GM20431 (cell line): ENCODE measurements at regions not wholly inside any gene's neighbourhood (a gene's known extent, or its start where the extent isn't known, plus 50 kb on each side); places are given as distances from the start of the nearest gene placed in this dataset.
"Not testable (repeated sequence)": the region's sequence is repeated elsewhere in the genome, so short reads cannot be mapped to it uniquely, and the experiment has no call there.

Source experiments
- in situ Hi-C: fragments of 300-500 bp; cut with MseI, MboI; formaldehyde crosslinking; loops from one replicate; pipeline ENCODE4 v1.15.0; 2020; ENCODE audit warnings: low sequenced_read_pairs; ENCODE audit not compliant: unreplicated experiment

DNA sequence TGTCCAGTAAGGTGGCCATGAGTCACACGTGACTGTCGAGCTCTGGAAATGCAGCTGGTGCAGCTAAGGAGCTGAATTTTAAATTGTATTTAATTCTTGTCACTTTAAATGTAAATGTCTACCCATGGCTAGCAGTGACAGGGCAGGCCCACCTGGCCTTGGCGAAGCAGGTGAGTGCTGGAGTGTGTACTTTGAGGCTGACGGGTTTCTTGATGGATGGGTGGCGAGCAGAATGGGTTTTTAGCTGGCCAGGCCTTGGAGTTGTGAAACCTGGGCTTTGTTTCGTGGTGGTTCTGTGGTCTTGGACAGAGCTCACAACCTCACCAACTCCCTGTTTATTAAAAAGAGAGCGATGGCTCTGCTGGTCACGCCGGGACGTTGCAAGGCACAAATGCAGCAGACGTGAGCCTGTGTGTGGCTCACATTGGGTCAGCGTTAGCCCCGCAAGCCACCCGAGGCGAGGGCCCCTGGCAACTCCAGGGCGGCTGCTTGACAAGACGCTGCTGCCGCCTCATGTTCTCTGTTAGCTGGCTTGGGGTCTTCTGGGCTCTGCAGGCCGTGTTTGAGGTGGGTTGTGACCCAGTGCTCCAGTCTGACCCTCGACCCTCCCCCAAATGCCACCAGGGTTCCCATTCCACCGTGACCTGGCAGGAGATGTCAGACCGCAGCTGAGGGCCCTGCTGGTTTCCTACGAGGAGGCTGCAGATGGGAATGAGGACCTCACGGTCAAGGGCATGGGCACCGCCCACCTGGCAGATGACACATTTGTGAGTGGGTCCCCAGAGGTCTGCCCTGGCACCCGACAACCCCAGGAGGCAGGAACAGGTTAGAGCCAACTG, 184.1 kb upstream of the ZNF469 start:
- in situ Hi-C loops, result loop anchor here (25.0 kb wide), 1 partner anchor 214 kb away; no protein-coding TSS in a partner anchor

DNA sequence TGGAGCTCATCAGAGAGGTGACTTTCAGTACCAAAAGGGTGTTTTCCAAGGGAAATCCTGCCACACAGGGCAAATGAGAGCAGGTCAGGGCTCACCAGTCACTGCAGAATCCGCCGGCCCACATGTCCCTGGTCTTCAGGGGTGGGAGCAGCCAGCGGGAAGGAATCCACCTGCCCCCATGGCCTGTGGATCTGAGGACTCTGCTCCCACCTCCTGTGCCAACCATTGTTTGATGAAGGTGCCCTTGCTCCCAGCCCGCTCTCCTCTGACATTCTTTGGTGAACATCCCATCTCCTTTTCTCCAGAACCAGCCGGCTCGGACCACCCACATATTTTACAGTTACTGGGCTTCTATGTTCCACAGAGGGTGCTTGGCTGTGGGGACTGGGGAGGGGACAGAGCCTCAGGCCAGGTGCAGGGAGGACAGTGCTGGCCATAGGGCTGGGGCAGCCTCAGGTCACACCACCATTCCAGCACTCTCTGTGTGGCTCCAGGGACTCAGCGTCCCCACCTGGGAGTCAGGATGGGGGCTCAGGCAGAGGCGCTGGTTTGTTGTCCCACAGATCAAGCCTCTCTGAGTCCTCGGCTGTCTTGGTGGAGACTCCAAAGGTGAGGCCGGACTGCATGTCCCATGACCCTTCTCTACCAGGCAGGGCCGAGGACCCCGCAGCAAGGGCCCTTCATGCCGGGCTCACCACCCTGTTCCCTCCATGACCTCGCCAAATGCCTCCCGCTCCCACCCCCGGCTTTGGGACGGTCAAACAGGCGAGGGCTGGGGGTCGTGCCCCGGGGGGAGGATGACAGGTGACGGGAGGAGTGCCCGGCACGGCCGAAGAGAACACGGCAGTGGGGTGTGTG, 183.2 kb upstream of the ZNF469 start:
- in situ Hi-C loops, result loop anchor here (25.0 kb wide), 1 partner anchor 213 kb away; no protein-coding TSS in a partner anchor

DNA sequence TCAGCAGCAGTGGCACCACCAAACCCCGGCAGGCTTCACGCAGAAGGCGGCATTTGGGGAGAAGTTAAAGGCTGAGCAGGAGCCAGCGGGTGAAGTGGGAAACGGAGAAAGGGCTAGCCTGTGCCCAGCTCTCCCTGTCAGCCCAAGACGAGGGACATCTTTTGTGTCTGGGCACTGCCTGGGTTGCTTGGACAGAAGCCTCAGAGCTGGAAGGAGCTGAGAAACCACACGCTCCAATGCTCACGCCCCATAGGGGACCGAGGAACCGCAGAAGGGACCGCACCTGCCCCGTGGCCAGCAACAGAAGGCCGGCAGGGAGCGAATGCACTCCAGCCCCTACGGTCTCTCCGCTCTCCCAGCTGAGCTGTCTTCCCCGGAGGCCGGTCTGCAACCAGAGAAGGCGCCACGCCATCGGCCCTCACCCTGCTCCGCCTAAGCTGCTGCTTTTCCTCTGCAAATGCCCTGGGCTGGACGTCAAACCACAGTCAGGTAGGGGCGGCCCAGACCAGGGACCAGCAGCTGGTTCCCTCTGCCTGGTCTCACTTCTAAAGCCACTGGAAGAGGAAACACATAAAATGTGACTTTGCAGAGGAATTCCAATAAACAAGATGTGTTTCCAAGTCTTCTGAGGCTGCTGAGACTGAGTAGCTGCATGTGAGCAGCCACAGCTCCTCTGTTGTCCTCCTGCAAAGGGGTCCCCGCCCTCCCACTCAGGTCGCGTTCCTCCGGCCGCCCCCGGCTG, 182.4 kb upstream of the ZNF469 start:
- in situ Hi-C loops, result not testable (repeated sequence)

DNA sequence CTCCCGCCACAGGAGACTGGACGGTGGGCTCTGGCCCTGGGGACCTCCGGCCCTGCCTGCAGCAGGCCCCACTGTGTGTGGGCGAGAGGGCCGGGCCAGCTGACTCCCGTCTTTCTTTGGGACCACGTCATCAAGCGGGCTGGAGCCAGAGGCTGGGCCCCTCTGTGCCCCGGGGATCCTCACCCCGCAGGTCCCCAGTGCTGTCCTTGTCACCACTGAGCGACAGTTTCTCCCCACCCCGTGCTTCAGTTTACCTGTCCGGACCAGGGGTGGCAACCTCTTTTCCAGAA, 181.9 kb upstream of the ZNF469 start:
- in situ Hi-C loops, result no loop called here

DNA sequence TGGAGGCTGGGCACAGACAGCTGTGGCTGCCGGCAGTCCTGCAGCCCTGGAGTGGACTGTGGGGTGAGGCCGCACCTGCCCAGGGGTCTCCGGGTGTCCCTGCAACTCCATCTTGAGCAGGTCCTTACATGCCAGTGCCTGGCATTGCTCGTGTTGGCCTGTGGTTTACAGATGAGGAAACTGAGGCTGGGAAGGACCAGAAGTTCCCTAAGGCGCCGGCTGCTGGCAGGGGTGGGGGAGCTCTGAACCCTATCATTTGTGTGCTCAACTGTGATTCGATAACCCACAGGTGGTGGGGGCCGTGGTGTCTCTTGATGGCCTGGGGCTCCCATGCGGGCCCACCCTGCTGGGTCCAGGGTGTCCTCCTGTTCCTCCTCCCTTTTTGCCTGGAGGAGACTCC, 181.1 kb upstream of the ZNF469 start:
- in situ Hi-C loops, result not testable (repeated sequence)

DNA sequence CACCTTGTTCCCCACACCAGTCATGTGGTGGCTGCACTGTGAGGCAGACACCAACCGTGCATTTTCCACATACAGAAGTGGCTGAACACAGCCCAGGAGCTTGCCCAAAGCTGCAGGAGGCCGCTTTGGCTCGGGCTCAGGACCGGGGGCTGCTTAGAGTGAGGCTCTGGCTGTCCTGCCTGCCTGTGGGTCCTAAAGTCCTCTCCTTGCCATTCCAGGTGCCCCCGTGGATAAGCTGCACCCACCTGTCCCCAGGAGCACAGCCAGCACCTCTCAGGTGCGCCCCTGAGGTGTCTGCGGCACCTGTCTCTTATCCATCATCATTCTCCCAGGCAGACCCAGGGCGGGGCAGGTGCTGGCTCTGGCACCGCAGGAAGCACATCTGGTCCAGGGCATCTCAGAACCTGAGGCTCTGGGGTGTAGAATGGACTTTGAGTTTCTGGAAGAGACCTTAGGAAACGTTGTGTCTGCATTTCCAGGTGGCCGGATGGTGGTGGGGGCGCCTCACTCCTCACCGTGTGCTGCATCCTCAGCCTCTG, 180.5 kb upstream of the ZNF469 start:
- in situ Hi-C loops, result no loop called here

DNA sequence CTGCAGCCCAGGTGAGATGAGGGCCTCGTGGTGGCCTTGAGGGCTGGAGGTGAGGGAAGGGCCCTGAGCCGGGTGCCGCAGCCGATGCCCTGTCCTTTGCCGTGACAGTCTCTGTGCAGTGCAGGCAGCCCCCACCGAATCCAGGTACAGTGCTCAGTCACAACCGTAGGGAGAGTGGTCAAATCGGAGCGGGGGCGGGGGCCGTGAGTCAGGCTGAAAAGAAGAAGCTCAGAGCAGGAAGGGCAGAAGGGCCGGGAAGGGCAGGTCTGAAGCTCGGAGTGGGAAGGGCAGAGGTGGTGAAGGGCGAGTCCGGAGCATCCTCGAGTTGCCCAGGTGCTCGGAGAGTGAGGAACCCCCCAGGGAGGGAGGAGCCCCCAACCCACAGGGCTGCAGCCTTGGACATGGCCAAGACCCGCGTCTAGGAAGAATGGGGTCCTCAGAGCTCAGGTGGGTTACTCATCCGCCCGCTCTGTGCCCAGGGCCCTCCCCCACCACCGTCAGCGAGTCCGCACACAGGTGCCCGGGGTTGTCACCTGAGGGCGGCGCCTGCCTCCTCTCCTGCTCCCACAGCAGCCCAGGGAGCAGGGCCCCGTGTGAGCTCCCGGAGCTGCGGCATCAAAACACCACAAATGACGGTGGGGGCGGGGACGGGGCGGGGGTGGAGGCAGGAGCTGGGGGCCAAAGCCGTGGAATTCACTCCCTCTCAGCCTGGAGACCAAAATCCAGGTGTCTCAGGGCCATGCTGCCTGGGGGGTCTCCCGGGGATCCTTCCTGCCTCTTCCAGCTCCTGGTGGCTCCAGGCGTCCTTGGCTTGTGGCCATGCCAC, 179.7 kb upstream of the ZNF469 start:
- in situ Hi-C loops, result not testable (repeated sequence)

DNA sequence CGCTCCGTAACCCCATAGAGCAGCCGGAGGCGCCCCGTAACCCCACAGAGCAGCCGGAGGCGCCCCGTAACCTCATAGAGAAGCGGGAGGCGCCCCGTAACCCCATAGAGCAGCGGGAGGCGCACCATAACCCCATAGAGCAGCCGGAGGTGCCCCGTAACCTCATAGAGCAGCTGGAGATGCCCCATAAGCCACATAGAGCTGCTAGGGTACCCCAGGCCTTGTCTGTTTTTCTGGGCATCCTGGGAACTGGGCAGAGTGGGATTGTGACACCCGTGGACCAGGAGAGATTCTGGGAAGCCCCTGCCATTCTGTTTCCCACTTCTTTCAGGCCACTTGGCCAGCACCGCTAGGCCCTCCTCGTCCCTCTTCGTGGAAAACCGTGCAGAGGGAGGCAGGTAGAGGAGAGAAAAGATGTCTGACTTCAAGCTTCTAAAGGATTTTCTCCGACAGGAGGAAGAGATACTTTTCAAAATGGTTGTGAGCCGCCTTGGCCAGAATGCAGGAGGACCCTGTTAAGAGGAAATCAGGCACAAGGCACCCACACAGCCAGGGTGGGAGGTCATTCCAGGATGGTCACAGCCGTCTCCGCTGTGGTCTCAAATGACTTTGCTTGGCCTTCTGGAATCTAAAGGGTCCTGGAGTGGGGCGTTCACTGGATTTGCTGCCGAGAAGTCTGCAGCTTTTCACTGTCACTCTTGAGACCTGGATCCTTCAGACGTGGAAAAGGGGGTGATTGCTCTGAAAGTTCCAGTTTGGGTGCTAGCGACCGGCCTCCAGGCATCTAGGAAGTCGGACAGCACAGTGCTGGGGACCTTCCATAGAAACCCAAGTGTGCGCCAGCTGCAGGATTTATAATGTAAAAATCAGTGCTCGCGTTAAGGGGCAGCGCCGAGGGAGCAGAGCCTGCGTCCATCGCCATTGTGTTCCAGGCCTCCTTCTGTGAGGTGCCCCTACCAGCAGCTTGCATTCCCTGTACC, 178.3 kb upstream of the ZNF469 start:
- in situ Hi-C loops, result not testable (repeated sequence)

DNA sequence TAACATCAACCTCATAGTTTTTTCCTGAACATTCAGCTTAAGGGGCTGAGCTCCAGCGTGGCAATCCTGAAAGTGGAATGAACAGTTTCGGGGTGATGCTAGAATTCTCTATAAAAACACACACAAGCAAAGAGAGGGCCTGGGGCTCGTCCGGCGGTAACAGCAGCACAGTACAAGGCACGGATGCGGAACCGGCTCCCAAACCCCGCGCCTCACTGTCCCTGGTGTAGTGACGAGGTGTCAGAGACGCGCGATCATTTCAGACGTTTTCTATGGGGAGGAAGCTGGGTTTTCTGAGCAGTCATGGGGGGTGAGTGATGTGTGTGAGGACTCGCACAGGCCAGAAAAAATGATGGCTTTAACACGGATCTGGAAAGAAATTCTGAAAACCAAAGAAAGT, 177.3 kb upstream of the ZNF469 start:
- in situ Hi-C loops, result not testable (repeated sequence)

DNA sequence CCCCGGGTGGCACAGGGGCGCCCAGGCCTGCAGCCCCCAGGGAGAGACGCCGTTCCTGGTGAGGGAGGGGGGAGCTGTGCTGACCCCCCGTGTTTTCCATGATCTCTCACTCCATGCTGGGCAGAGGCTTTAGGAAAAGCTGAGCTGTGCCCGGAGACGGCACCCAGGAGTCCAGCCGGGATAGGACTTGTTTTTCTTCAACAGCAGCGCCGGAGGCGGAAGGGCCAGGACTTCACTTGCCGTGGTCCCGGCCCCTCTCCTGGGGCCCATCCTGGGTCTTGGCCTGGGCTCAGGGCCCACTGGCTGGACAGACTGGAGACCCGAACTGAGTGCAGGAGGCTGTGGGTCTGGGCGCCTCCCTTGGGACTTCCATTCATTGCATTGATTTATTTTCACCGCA, 176.8 kb upstream of the ZNF469 start:
- in situ Hi-C loops, result not testable (repeated sequence)

DNA sequence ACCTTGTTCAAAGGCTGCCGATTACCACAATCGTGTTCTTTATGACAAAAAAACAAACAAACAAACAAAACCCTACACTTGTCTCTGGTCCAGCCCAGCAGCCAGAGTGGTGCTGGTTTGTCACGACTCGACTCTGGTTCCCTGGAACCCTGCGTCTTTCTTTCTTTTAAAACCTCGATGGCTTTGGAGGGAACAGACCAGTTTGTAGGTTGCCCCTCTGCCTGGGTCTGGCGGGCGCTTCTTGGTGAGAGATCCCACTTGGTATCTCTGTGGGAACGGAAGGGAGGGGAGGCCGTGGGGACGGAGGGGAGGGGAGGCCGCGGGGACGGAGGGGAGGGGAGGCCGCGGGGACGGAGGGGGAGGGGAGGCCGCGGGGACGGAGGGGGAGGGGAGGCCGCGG, 176.2 kb upstream of the ZNF469 start:
- in situ Hi-C loops, result not testable (repeated sequence)

DNA sequence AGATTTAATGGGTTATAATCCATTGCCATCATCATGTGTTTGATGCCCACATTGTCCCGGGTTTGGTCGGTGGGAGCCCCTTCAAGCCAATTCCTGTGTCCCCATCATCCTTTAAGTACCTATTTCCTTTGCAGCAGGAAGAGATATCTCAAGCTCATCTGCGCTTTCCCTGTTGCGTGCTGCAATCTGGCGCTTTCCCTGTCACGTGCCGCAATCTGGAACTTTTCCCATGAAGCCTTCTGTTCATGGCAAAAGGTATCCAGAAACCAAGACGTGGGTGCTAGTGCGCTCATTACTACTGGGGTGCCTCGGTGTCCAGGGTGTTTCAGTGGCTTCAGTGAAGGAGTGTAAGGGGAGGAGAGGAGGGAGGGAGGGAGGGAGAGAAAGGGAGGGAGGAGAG, 174.6 kb upstream of the ZNF469 start:
- in situ Hi-C loops, result no loop called here

DNA sequence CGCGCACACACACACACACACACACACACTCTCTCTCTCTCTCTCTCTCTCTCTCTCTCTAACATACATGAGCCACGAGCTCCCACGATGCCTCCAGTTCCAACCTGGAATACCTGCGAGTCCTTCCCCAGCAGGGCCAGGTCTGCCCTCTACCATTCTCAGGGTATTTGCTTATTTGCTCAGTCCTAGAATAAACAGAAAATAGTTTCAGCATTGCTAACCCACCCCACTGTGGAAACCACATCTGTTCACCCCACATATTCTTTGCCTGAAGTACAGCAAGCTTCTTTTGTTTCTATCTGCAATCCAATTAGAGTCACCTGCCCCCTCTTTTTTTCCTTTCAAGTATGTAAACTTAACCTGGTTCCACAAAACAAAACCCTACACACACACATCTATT, 174.0 kb upstream of the ZNF469 start:
- in situ Hi-C loops, result not testable (repeated sequence)

DNA sequence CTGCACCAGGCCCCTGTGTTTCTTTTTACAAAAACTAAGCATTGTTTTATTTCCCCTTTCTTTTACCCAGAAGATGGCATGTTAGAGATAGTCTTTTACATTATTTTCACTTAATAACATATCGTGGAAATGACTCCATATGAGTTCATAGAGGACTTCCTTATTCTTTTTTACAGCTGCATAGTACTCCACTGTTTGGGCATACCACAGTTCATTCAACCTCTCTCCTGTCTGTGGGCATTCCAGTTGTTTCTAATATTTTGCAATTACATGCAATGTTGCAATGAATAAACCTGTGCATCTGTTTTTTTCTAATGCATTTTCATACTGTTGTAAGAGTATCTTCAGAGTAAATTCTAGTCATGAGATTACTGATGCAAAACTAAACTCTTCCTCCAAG, 173.2 kb upstream of the ZNF469 start:
- in situ Hi-C loops, result not testable (repeated sequence)

DNA sequence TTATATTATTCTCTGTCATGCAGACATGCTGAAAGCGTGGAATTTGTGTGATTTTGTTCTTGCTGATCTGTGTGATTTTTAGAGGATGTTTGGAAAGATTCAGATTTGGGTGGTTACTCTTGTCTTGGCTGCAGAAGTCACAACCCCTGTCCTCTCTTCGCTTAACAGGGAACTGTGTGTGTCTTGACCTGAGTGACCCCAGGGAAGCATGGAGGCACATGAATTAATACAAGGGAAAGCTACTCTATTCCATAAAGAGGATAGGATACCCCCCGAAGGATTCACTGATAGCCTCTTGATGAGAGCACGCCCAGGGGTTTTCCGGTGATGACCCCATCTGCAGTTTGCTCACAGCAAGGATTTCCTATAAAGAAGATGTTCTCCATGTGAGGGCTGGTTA, 168.8 kb upstream of the ZNF469 start:
- in situ Hi-C loops, result not testable (repeated sequence)

DNA sequence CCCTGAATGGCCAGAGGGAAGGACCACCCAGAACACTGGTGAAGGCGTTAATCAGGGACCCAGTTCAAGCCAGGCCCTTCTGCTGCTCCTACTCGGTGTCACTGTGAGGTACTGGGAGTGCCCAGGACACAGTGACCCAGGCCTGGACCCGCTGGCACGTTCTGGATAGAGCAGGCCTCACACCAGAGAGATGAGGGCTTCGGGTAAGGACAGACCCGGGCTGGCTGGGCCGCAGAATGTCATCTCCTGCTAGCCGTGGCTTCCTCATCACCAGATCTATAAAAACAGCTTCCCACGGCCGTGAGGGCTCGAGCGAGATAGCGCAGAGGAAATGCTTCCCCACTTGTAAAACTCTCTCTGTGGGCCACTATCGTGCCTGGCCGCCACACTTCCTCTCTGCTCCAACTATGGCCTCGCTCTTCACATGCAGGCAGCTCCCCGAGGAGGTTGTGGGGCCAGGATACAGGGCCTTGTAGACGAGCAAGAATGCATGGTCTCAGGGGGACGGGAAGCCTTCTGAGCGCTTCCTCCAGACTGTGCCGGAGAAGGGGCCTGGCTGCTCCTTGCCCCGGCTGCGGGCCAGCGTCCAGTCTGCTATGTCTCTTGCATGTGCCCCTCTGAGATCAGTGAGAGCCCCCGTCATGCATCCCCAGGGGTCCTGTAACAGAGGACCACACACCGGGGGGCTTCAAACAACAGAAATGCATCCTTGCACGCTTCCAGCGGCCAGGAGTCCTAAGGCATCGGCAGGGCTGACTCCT, 161.6 kb upstream of the ZNF469 start:
- in situ Hi-C loops, result not testable (repeated sequence)

DNA sequence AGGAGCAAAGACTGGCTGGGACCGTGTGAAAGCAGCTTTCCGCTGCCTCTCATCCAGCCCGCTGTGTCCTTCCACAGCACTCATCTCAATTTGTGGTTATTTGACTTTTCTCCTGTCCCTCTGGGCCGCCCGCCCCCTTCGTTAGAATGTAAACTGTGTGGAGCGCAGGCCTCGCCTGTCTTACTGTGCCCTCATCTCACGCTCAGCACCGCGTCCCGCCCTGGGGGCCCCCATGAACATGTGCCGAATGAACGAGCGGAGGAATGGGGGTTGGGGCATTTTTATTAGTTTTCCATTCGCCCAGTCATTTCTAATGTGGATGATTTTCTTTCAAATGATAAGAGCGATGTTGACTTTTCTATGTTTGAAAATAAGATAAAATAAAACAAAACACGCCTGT, 159.1 kb upstream of the ZNF469 start:
- in situ Hi-C loops, result not testable (repeated sequence)
